ELR (cell line): ENCODE measurements at regions not wholly inside any gene's neighbourhood (a gene's known extent, or its start where the extent isn't known, plus 50 kb on each side); places are given as distances from the start of the nearest gene placed in this dataset.
A peak's percentile ranks its signal among the peaks of the same experiment; 100 is the strongest.

Source experiments
- DNase-seq: peaks from one replicate; pipeline ENCODE4 v3.0.0-alpha.2; 2015; ENCODE audit warnings: low read depth

GRCh38 chr16:54412777-54413455 is 126.3 kb upstream of the IRX3 start:
- no peak for DNase-seq

GRCh38 chr16:54412037-54412436 is 125.5 kb upstream of the IRX3 start:
- no peak for DNase-seq

GRCh38 chr16:54411544-54411943 is 125.0 kb upstream of the IRX3 start:
- DNase-seq, result no peak

GRCh38 chr16:54409982-54410381 is 123.4 kb upstream of the IRX3 start:
- DNase-seq, result no peak

GRCh38 chr16:54407596-54407995 is 121.0 kb upstream of the IRX3 start:
- DNase-seq, result peak; percentile 9

- DNase-seq, result no peak
These were observed 118.9 kb upstream of the IRX3 start for GRCh38 chr16:54405478-54405877.

- DNase-seq, result no peak
These were observed 117.0 kb upstream of the IRX3 start for GRCh38 chr16:54403580-54403979.

- DNase-seq, result no peak
These were observed 116.3 kb upstream of the IRX3 start for GRCh38 chr16:54402873-54403272.

- DNase-seq, result no peak
These were observed 115.7 kb upstream of the IRX3 start for GRCh38 chr16:54402270-54402669.

GRCh38 chr16:54400261-54400660 is 113.7 kb upstream of the IRX3 start:
- no peak for DNase-seq

- no peak for DNase-seq
These were observed 112.4 kb upstream of the IRX3 start for GRCh38 chr16:54398986-54399385.

- DNase-seq, result no peak
These were observed 111.3 kb upstream of the IRX3 start for GRCh38 chr16:54397838-54398237.

- peak; percentile 49 for DNase-seq
These were observed 110.7 kb upstream of the IRX3 start for GRCh38 chr16:54397190-54397835.

- DNase-seq, result no peak
These were observed 103.4 kb upstream of the IRX3 start for GRCh38 chr16:54389836-54390494.

GRCh38 chr16:54385141-54385540 is 98.6 kb upstream of the IRX3 start:
- no peak for DNase-seq

- no peak for DNase-seq
These were observed 95.2 kb upstream of the IRX3 start for GRCh38 chr16:54381601-54382313.

- DNase-seq, result no peak
These were observed 88.5 kb upstream of the IRX3 start for GRCh38 chr16:54375071-54375470.

- peak; percentile 96 for DNase-seq
These were observed 87.2 kb upstream of the IRX3 start for GRCh38 chr16:54373534-54374520.

GRCh38 chr16:54370278-54371040 is 83.9 kb upstream of the IRX3 start:
- DNase-seq, result no peak

GRCh38 chr16:54369861-54370260 is 83.3 kb upstream of the IRX3 start:
- no peak for DNase-seq

- DNase-seq, result no peak
These were observed 80.4 kb upstream of the IRX3 start for GRCh38 chr16:54366943-54367342.
